GM08714 (cell line): ENCODE measurements at regions not wholly inside any gene's neighbourhood (a gene's known extent, or its start where the extent isn't known, plus 50 kb on each side); places are given as distances from the start of the nearest gene placed in this dataset.
"Not testable (repeated sequence)": the region's sequence is repeated elsewhere in the genome, so short reads cannot be mapped to it uniquely, and the experiment has no call there.

Source experiments
- H3K4me3 ChIP-seq: fragments of 200-500 bp; sonication (Bioruptor generic); 2 replicates; pipeline ENCODE4 v1.5.1; 2014; ENCODE audit warnings: mild to moderate bottlenecking, low read length, inconsistent platforms
- ZNF274 ChIP-seq: IDR thresholded peaks from 2 replicates; pipeline ENCODE4 v1.6.1; 2012; ENCODE audit warnings: mild to moderate bottlenecking, low read depth, low read length

DNA sequence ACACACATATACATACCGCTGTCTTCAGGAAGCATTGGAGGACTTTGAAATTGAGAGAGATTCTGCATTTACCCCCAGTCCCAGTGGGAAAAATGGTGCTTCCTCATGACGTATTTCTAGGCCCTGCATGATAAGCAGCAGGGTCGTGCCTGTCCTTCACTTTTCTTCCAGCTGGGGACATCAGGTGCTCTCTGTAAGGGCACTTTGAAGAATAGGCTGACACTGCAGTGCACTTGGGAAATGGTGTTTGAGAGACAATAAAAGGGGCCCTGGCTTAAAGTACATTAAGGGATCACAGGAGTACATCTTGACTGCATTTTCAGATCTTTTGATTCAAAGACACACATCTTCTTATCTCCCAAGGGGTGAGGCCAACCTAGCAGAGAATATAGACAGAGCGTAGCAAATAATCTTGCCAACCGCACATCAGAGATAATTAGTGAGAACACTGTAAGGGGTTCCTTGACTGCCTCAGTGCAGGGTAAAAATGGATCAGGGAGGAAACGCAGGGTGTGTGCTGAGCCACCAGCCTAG is 437.9 kb downstream of the CSNK1G3 start:
- H3K4me3 ChIP-seq, result no peak overlapping the region
- TF ChIP-seq ZNF274, result no peak

DNA sequence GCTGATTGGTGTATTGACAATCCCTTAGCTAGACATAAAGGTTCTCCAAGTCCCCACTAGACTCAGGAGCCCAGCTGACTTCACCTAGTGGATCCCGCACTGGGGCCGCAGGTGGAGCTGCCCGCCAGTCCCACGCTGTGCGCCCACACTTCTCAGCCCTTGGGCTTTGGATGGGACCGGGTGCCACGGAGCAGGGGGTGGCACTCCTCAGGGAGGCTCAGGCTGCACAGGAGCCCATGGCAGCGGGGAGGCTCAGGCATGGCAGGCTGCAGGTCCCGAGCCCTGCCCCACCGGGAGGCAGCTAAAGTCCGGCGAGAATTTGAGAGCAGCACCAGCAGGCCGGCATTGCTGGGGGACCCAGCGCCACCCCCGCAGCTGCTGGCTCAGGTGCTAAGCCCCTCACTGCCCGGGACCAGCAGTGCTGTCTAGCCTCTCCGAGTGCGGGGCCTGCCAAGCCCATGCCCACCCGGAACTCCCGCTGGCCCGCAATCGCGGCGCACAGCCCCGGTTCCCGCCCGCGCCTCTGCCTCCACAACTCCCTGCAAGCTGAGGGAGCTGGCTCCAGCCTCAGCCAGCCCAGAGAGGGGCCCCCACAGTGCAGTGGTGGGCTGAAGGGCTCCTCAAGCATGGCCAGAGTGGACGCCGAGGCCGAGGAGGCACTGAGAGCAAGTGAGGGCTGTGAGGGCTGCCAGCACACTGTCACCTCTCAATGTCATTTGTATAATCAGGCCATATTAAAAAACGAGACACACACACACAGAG is 437.2 kb downstream of the CSNK1G3 start:
- H3K4me3 ChIP-seq, result no peak overlapping the region
- no peak for TF ChIP-seq ZNF274

DNA sequence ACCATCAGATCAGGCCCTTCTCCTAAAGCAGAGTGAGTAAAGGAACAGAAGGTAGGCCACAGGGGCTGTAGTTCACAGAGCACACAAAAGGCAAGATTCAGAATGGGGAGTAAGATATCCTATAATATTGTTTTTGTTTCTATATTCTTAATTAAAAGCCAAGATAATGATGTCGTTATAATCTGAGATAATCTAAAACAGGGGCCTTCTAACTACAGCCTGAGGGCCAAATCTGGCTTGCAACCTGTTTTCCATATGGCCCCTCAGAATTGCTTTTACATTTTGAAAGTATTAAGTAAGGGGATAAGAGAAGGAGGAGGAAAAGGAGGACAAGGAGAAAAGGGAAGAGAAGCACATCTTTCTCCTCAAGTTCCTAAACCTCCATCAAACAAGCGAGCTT is 435.8 kb downstream of the CSNK1G3 start:
- no peak overlapping the region for H3K4me3 ChIP-seq
- no peak for TF ChIP-seq ZNF274

DNA sequence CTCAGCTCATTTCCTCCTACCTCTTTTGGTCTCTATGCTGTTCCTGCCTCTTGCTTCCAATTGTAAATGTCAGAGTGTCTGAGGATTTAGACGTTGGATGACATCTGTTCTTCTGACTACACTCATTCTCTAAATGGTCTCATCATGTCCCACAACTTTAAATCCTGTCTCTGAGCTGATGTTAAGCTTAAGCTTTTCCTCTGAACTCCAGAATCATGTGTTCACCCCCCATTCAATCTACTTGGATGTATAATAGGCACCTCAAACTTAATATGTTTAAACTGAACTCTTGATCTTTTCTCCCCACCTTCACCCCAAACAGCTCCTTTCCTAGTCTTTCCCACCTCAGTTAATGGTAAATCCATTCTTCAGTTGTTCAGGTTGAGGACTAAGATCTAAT is 433.6 kb downstream of the CSNK1G3 start:
- no peak for TF ChIP-seq ZNF274

DNA sequence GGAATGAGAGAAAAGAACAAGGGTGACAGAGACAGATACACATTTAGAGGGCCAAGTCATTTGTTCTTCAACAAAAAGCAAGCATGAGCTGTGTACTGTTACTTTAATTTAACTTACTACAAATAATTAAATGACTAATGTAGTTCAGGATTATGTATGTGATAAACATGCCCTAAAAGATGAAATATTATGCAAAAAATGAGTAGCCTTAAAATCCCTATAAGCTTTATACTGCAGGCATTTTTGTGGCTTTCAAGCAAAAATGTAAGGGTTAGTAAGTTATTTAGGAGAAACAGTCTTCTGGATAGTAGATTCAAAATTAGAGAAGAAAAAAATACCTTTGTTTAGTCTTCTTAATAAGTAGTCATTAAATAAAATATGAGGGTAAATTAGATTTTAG is 431.2 kb downstream of the CSNK1G3 start:
- no peak overlapping the region for H3K4me3 ChIP-seq
- no peak for TF ChIP-seq ZNF274

More for the DNA sequence above, 433.6 kb downstream of the CSNK1G3 start:
- no peak overlapping the region for H3K4me3 ChIP-seq

DNA sequence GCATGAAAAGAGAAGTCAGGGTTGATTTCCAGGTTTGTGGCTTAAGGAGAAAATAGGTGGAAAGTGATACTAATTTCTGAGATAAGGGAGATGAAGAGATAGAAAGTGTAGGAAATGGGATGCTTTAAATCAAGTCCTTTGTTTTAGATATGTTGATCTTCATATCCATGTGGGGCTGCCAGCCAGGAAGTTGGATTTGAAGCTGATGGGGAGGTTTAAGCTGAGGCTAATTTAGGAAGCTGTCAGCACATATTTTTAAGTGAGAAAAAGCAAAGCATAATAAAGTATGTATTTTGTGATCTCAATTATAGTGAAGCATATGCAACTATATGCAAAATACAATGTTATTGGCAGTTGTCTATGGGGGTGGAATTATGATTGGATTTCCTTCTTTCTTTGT is 428.4 kb downstream of the CSNK1G3 start:
- H3K4me3 ChIP-seq, result no peak overlapping the region
- TF ChIP-seq ZNF274, result no peak

DNA sequence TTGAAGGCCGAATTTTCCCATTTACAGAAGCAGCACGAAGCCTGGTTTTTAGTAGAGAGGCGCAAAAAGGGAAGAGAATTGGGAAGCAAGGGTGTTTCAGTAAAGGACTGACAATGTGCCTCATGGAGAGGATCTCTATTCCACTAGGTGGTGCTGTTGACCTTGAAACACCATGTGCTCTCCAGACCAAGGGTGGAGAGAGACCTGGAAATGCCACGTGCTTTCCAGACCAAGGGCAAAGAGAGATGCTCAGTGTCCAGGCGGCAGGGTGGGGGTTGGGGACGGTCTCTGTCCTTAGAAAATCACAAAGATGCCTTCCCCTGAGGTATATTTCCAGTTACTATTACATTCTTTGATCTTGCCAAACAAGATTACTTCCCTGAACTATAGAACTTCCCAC is 425.3 kb downstream of the CSNK1G3 start:
- no peak overlapping the region for H3K4me3 ChIP-seq
- no peak for TF ChIP-seq ZNF274

DNA sequence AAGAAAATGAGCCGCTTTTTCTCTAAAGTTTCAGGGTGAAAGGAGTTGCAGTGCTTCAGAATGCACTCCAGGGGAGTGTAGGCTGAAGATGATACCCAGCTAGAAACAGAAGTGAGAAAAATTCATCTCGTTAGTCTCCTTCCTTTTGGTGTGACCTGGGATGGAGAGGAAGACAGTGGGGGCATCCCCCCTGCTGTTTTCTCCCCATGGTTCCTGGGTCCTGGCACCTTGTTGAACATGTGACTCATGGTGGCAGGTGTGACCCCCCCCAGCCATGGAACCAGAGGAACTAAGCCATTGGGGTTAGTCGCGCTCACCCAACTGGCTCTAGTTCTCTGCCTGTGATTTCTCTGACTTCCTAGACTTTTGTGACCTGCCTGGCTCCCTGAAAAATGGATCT is 424.6 kb downstream of the CSNK1G3 start:
- no peak overlapping the region for H3K4me3 ChIP-seq
- no peak for TF ChIP-seq ZNF274

DNA sequence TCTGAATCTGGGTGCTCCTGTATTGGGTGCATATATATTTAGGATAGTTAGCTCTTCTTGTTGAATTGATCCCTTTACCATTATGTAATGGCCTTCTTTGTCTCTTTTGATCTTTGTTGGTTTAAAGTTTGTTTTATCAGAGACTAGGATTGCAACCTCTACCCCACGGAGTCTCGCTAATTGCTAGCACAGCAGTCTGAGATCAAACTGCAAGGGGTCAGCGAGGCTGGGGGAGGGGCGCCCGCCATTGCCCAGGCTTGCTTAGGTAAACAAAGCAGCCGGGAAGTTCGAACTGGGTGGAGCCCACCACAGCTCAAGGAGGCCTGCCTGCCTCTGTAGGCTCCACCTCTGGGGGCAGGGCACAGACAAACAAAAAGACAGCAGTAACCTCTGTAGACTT is 421.8 kb downstream of the CSNK1G3 start:
- not testable (repeated sequence) for H3K4me3 ChIP-seq

DNA sequence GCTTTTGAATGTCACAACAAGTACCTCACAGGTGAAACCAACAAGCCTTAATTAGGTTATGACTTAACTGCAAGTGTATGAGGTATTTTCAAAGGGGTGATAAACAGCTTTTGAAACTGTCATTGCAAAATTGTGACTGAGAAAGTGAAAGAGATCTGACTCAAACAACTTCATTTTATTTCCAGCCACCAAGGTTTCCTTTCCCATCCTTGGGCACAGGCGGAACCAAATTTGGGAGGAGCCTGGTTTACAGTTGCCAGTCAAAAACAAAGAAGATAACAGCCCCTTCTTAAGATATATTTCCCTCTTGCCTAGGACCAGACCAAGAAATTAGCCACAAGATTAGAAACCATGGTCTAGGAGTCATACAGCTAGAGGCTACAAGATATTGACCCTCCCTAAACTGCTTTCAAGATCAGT is 417.1 kb downstream of the CSNK1G3 start:
- no peak overlapping the region for H3K4me3 ChIP-seq
- TF ChIP-seq ZNF274, result no peak

DNA sequence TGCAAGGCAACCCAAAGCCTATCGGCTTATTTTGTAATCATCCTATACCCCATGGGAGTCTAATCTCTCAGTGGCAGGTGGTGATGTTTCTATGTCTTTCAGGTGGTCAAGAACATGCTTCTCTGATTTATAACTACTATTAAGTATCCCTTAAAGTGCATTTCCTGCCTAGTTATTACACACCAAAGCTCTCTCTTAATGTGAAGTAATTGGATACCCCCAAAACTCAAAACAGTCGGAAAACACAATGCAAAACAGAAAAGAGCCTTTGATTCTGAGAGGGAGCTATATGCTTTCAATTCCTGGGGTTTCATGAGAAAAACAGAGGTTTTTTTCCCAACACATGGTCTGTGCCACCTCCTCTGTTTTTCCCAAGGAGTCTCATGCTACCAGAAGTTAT is 416.4 kb downstream of the CSNK1G3 start:
- no peak for TF ChIP-seq ZNF274

DNA sequence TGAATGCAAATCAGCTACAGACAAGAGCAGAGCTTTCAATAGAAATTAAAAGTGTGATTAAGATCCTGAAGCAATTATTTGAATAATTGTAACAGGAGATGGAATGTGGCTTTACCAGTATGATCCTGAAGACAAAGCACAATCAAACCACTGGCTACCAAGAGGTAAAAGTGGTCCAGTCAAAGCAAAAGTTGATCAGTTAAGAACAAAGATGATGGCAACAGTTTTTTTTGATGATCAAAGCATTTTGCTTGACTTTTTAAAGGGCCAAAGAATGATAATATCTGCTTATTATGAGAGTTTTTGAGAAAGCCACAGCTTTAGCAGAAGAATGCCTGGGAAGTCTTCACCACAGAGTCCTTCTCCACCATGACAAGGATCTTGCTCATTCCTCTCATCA is 409.2 kb downstream of the CSNK1G3 start:
- H3K4me3 ChIP-seq, result no peak overlapping the region
- TF ChIP-seq ZNF274, result no peak

More for the DNA sequence above, 416.4 kb downstream of the CSNK1G3 start:
- no peak overlapping the region for H3K4me3 ChIP-seq

DNA sequence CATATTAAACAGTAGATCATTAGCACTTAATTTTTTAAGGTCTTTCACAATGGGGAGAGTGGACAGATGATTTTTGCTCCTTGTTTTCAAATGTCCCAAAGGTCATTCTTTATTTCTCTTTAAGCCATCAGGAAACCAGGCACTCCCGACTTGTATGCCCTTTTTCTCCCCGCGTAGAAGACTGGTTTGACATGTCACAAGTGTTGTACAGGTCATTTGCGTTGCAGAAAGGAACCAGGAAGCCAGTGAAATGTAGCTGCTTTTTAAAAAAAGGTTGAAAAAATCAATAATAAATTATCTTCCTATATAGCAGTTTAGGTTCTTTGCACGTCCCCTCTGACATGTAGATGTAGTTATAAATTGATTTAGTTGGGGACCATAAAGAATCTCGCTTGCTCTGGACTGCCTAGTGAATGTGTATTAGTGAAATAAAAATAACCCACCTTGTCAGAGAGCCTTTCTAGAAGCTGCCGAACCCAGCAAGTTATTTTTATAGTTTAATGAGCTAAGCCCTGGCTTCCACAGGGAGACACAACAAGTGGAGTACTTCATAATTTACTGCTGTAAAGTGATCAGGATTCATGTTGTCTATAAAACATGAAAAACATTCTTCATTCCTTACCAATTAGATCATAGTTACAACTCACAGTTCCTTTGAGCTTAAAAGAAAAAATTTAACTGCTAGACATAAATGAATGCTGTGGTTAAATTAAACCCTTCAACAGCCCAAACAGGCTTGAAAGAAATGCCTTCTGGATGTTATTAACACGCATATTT is 404.6 kb downstream of the CSNK1G3 start:
- no peak overlapping the region for H3K4me3 ChIP-seq
- no peak for TF ChIP-seq ZNF274

DNA sequence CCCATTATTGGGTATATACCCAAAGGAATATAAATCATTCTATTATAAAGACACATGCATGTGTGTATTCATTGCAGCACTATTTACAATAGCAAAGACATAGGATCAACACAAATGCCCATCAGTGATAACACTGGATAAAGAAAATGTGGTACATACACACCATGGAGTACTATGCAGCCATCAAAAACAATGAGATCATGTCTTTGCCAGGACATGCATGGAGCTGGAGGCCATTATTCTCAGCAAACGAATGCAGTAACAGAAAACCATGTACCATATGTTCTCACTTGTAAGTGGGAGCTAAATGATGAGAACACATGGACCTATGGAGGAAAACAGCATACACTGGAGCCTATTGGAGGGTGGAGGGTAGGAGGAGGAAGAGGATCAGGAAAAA is 402.4 kb downstream of the CSNK1G3 start:
- no peak overlapping the region for H3K4me3 ChIP-seq
- TF ChIP-seq ZNF274, result no peak

DNA sequence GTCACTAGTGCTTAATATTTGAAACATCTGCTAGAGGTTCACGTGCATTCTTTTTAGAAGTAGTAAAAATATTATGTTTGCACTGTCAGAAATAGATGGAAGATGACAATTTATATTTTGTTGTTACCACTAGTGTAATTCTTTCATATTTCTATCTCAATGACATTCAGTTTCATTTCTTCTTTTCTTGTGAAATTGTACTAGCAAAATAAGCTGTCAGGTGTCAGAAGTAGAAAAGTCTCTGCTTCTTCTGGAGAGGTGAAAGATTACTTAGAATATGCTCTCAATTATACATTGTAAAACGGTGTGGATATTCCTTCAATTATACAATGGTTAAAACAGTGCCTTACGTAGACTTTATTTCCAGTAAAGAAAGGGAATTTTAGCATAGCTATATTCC is 395.4 kb downstream of the CSNK1G3 start:
- TF ChIP-seq ZNF274, result no peak
- no peak overlapping the region for H3K4me3 ChIP-seq
